Liver (tissue), 8 donors: ENCODE measurements at regions not wholly inside any gene's neighbourhood (a gene's known extent, or its start where the extent isn't known, plus 50 kb on each side); places are given as distances from the start of the nearest gene placed in this dataset.

Source experiments
- DNase-seq: peaks from one replicate; pipeline ENCODE4 v3.0.0-alpha.2; 2017; ENCODE audit warnings: low spot score
- H3K27ac ChIP-seq, 2 donors: one replicate each; pipeline ENCODE4 v1.7.0; 2013; ENCODE audit warnings: inconsistent platforms in 2 of 2, low read length in 2 of 2, control low read depth in 1 of 2, low read depth in 1 of 2, mild to moderate bottlenecking in 1 of 2
- H3K27me3 ChIP-seq, 4 donors: one replicate each; pipeline versions ENCODE4 v1.6.1 to v1.7.0; 2013; ENCODE audit warnings: low read length in 3 of 4, inconsistent platforms in 1 of 4, mild to moderate bottlenecking in 1 of 4, moderate library complexity in 1 of 4; ENCODE audit not compliant: control insufficient read depth in 4 of 4, insufficient read depth in 4 of 4
- H3K36me3 ChIP-seq, 4 donors: one replicate each; pipeline versions ENCODE4 v1.6.1 to v1.7.0; 2013; ENCODE audit warnings: low read length in 3 of 4, mild to moderate bottlenecking in 3 of 4, low read depth in 1 of 4, moderate library complexity in 1 of 4; ENCODE audit not compliant: control insufficient read depth in 4 of 4, insufficient read depth in 3 of 4
- H3K4me1 ChIP-seq, 4 donors: one replicate each; pipeline versions ENCODE4 v1.6.1 to v1.7.0; 2013; ENCODE audit warnings: low read length in 3 of 4, mild to moderate bottlenecking in 3 of 4, moderate library complexity in 1 of 4; ENCODE audit not compliant: control insufficient read depth in 4 of 4, insufficient read depth in 4 of 4
- H3K4me3 ChIP-seq, 3 donors: one replicate each; pipeline versions ENCODE4 v1.6.1 to v1.7.0; 2013; ENCODE audit warnings: low read length in 3 of 3, control low read depth in 1 of 3, low read depth in 1 of 3, mild to moderate bottlenecking in 1 of 3
- H3K9ac ChIP-seq, 2 donors: one replicate each; pipeline ENCODE4 v1.7.0; 2013; ENCODE audit warnings: low read length in 2 of 2, mild to moderate bottlenecking in 2 of 2, moderate library complexity in 2 of 2, control low read depth in 1 of 2, low read depth in 1 of 2
- H3K9me3 ChIP-seq, 4 donors: one replicate each; pipeline versions ENCODE4 v1.6.1 to v1.7.0; 2013; ENCODE audit warnings: low read length in 3 of 4; ENCODE audit not compliant: control insufficient read depth in 4 of 4
- EGR1 ChIP-seq, 2 donors: IDR thresholded peaks; 2 replicates each; pipeline ENCODE4 v1.6.1; 2016 to 2018; ENCODE audit warnings: antibody characterized with exemption in 2 of 2, low read depth in 2 of 2
- FOXA1 ChIP-seq: IDR thresholded peaks from 2 replicates; pipeline ENCODE4 v1.6.1; 2016; ENCODE audit warnings: antibody characterized with exemption
- FOXA2 ChIP-seq: IDR thresholded peaks from 2 replicates; pipeline ENCODE4 v1.6.1; 2016; ENCODE audit warnings: antibody characterized with exemption
- GABPA ChIP-seq, 2 donors: IDR thresholded peaks in 1 of 2; conservative IDR thresholded peaks in 1 of 2; 2 replicates each; pipeline ENCODE4 v1.6.1; 2016; ENCODE audit warnings: antibody characterized with exemption in 2 of 2, mild to moderate bottlenecking in 1 of 2, moderate library complexity in 1 of 2
- HNF4A ChIP-seq, 2 donors: conservative IDR thresholded peaks; 2 replicates each; pipeline ENCODE4 v1.6.1; 2016; ENCODE audit warnings: antibody characterized with exemption in 2 of 2, mild to moderate bottlenecking in 2 of 2
- HNF4G ChIP-seq: IDR thresholded peaks from 2 replicates; pipeline ENCODE4 v1.6.1; 2016; ENCODE audit warnings: antibody characterized with exemption
- JUND ChIP-seq, 2 donors: IDR thresholded peaks; 2 replicates each; pipeline ENCODE4 v1.6.1; 2016; ENCODE audit warnings: antibody characterized with exemption in 2 of 2
- NR2F2 ChIP-seq: IDR thresholded peaks from 2 replicates; pipeline ENCODE4 v1.6.1; 2016; ENCODE audit warnings: antibody characterized with exemption
- RAD21 ChIP-seq, 2 donors: IDR thresholded peaks; 2 replicates each; pipeline ENCODE4 v1.6.1; 2016; ENCODE audit warnings: antibody characterized with exemption in 2 of 2, mild to moderate bottlenecking in 2 of 2
- RXRA ChIP-seq, 2 donors: IDR thresholded peaks; 2 replicates each; pipeline ENCODE4 v1.6.1; 2017 to 2018; ENCODE audit warnings: antibody characterized with exemption in 2 of 2, mild to moderate bottlenecking in 1 of 2
- SP1 ChIP-seq: IDR thresholded peaks from 2 replicates; pipeline ENCODE4 v1.6.1; 2018; ENCODE audit warnings: antibody characterized with exemption, mild to moderate bottlenecking
- TAF1 ChIP-seq: conservative IDR thresholded peaks from 2 replicates; pipeline ENCODE4 v1.6.1; 2016; ENCODE audit warnings: antibody characterized with exemption, mild to moderate bottlenecking
- YY1 ChIP-seq: IDR thresholded peaks from 2 replicates; pipeline ENCODE4 v1.6.1; 2016; ENCODE audit warnings: antibody characterized with exemption, mild to moderate bottlenecking
- ZBTB33 ChIP-seq: IDR thresholded peaks from 2 replicates; pipeline ENCODE4 v1.6.1; 2016; ENCODE audit warnings: antibody characterized with exemption
- WGBS: extraction: QIAGEN DNeasy Blood & Tissue Kit; methylation state at CpG from one replicate; pipeline ENCODE4 v1.1.7; 2013; 5-methylcytosine and 5-hydroxymethylcytosine counted together
- TF ChIP-seq, protein P1 (sequence below): fragments of 150-350 bp; IDR thresholded peaks from 2 replicates; pipeline ENCODE4 v1.5.1; 2017; ENCODE audit warnings: improper control_type of control experiment, low read depth, low read length; ENCODE audit not compliant: missing input control
- TF ChIP-seq, protein P2 (sequence below): IDR thresholded peaks from 2 replicates; pipeline ENCODE4 v1.6.1; 2016; ENCODE audit warnings: antibody characterized with exemption, mild to moderate bottlenecking
- TF ChIP-seq, protein P3 (sequence below): IDR thresholded peaks from 2 replicates; pipeline ENCODE4 v1.6.1; 2016; ENCODE audit warnings: antibody characterized with exemption
- TF ChIP-seq, protein P4 (sequence below): IDR thresholded peaks from 2 replicates; pipeline ENCODE4 v1.6.1; 2016; ENCODE audit warnings: antibody characterized with exemption
- donor health status: healthy.
- donor health status: healthy.
- donor health status: healthy.
- donor health status: healthy.
- donor health status: healthy.

- H3K27me3 ChIP-seq, result peaks cover 0 to 2% (median 0%) of the 10 kb centered on the region in 4 donors
- no peaks in the 10 kb centered on the region for H3K36me3 ChIP-seq
- no peaks in the 10 kb centered on the region for H3K9me3 ChIP-seq
- no peak overlapping the region for H3K9ac ChIP-seq
- no peak for DNase-seq
- 84% methylated on average over 4 of the region's 4 CpGs for WGBS
- H3K4me1 ChIP-seq, result no peaks in the 10 kb centered on the region
- H3K27ac ChIP-seq, result no peak overlapping the region
- no peak for TF ChIP-seq RAD21 (IDR thresholded peaks at IDR 0.05)
- TF ChIP-seq TAF1, result no peak
- no peak for TF ChIP-seq JUND (IDR thresholded peaks at IDR 0.05)
- TF ChIP-seq EGR1 (IDR thresholded peaks at IDR 0.05; ENCODE audit: low read depth in 2 of 2), result no peak
- TF ChIP-seq, protein P1, sequence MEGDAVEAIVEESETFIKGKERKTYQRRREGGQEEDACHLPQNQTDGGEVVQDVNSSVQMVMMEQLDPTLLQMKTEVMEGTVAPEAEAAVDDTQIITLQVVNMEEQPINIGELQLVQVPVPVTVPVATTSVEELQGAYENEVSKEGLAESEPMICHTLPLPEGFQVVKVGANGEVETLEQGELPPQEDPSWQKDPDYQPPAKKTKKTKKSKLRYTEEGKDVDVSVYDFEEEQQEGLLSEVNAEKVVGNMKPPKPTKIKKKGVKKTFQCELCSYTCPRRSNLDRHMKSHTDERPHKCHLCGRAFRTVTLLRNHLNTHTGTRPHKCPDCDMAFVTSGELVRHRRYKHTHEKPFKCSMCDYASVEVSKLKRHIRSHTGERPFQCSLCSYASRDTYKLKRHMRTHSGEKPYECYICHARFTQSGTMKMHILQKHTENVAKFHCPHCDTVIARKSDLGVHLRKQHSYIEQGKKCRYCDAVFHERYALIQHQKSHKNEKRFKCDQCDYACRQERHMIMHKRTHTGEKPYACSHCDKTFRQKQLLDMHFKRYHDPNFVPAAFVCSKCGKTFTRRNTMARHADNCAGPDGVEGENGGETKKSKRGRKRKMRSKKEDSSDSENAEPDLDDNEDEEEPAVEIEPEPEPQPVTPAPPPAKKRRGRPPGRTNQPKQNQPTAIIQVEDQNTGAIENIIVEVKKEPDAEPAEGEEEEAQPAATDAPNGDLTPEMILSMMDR, result no peak
- no peak for TF ChIP-seq HNF4G
- H3K4me3 ChIP-seq, result no peak overlapping the region
Measured at GRCh38 chr11:109704432-109704831, 282.4 kb downstream of the C11orf87 start.

DNA sequence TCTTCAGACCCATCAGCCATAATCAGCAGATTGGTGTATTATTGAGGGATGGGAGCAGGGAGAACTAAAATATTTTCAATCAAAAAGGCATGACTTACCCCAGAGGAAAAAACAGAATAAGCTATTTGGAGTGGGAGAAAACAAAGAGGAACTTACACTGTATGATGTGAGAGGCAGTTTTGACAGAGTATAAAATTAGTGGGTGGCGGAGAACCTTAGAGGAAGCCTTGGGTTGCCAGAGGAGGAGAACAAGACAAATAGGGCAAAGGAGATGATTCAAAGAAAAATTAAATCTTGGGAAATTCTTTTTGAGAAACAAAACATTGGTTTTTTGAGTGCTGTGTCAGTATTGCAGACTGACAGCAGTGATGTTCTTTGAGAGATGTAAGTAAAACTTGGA, 285.0 kb downstream of the C11orf87 start:
- no peak for DNase-seq
- Histone ChIP-seq H3K4me1 (no peaks in the 10 kb centered on the region), H3K27ac (no peak overlapping the region), H3K9ac (no peak overlapping the region), H3K36me3 (no peaks in the 10 kb centered on the region), H3K4me3 (no peak overlapping the region), H3K27me3 (peaks cover 0 to 4% (median under 1%) of the 10 kb centered on the region in 4 donors), H3K9me3 (no peaks in the 10 kb centered on the region)
- WGBS, result 89% methylated on average over 1 of the region's 1 CpG
- TF ChIP-seq JUND (IDR thresholded peaks at IDR 0.05), result no peak
- TF ChIP-seq RXRA (IDR thresholded peaks at IDR 0.05), result no peak
- TF ChIP-seq NR2F2, result no peak

DNA sequence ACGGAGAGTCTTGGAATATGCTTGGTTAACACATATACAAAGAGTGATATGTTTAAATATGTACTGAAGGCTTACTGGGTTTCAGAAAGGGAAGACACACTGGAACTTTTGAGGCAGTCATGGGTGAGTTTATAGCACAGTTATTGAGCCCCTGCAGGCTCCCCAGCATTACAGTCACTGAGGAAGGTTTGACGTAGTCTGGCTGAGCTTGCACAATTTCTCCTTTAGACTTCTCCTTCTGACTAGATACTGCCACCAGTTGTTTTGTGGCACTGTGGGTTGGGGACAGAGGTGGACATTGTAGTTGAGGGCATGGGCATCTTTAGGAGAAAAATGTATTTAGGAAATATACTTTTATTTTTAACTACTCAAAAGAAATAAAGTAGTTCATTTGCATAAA, 285.4 kb downstream of the C11orf87 start:
- no peak overlapping the region for H3K27ac ChIP-seq
- TF ChIP-seq HNF4G, result no peak
- no peak for TF ChIP-seq RAD21 (IDR thresholded peaks at IDR 0.05)
- TF ChIP-seq, protein P2, sequence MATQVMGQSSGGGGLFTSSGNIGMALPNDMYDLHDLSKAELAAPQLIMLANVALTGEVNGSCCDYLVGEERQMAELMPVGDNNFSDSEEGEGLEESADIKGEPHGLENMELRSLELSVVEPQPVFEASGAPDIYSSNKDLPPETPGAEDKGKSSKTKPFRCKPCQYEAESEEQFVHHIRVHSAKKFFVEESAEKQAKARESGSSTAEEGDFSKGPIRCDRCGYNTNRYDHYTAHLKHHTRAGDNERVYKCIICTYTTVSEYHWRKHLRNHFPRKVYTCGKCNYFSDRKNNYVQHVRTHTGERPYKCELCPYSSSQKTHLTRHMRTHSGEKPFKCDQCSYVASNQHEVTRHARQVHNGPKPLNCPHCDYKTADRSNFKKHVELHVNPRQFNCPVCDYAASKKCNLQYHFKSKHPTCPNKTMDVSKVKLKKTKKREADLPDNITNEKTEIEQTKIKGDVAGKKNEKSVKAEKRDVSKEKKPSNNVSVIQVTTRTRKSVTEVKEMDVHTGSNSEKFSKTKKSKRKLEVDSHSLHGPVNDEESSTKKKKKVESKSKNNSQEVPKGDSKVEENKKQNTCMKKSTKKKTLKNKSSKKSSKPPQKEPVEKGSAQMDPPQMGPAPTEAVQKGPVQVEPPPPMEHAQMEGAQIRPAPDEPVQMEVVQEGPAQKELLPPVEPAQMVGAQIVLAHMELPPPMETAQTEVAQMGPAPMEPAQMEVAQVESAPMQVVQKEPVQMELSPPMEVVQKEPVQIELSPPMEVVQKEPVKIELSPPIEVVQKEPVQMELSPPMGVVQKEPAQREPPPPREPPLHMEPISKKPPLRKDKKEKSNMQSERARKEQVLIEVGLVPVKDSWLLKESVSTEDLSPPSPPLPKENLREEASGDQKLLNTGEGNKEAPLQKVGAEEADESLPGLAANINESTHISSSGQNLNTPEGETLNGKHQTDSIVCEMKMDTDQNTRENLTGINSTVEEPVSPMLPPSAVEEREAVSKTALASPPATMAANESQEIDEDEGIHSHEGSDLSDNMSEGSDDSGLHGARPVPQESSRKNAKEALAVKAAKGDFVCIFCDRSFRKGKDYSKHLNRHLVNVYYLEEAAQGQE, result no peak
- TF ChIP-seq, protein P1, result no peak
- TF ChIP-seq TAF1, result no peak
- TF ChIP-seq YY1, result no peak
- TF ChIP-seq JUND (IDR thresholded peaks at IDR 0.05), result no peak
- no peak for TF ChIP-seq FOXA2
- TF ChIP-seq, protein P3, sequence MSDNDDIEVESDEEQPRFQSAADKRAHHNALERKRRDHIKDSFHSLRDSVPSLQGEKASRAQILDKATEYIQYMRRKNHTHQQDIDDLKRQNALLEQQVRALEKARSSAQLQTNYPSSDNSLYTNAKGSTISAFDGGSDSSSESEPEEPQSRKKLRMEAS, result no peak
- no peak for TF ChIP-seq EGR1 (IDR thresholded peaks at IDR 0.05; ENCODE audit: low read depth in 2 of 2)
- no peak for TF ChIP-seq NR2F2
- no peak for TF ChIP-seq GABPA (IDR thresholded peaks at IDR 0.05 in 1 of 2, conservative IDR thresholded peaks at IDR 0.05 in 1 of 2)
- TF ChIP-seq ZBTB33, result no peak
- TF ChIP-seq SP1, result no peak
- TF ChIP-seq, protein P4, sequence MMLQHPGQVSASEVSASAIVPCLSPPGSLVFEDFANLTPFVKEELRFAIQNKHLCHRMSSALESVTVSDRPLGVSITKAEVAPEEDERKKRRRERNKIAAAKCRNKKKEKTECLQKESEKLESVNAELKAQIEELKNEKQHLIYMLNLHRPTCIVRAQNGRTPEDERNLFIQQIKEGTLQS, result no peak
- no peak for TF ChIP-seq FOXA1
- TF ChIP-seq HNF4A (conservative IDR thresholded peaks at IDR 0.05), result no peak
- no peak for TF ChIP-seq RXRA (IDR thresholded peaks at IDR 0.05)
- no peak overlapping the region for H3K9ac ChIP-seq
- WGBS, result 68% methylated on average over 2 of the region's 2 CpGs
- DNase-seq, result no peak
- no peaks in the 10 kb centered on the region for H3K9me3 ChIP-seq
- no peaks in the 10 kb centered on the region for H3K36me3 ChIP-seq
- H3K4me1 ChIP-seq, result no peaks in the 10 kb centered on the region
- H3K4me3 ChIP-seq, result no peak overlapping the region
- H3K27me3 ChIP-seq, result peaks cover 0 to 4% (median under 1%) of the 10 kb centered on the region in 4 donors
